ENCODE measurements at regions not wholly inside any gene's neighbourhood (a gene's known extent, or its start where the extent isn't known, plus 50 kb on each side); places are given as distances from the start of the nearest gene placed in this dataset.

DNA sequence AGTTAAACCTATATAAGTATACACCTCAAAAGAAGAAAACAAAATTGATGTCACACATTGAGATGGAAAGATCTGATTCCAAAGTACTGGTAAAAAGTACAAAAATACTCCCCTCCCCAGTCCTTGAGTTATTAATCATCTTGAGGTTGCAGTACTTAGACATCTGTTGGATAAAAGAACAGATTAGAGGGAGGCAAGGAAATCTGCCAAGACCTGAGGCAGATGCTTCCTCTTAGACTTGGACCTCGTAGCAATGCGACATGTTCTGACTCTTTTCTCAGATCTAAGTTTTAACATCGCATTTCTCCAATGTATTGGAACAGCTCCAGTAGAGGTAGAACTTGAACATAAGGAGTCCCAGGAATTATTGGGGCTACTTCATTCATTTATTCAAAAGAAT is 187.9 kb upstream of the GRIN2B start:
- TF ChIP-seq POLR2AphosphoS5 (IDR thresholded peaks at IDR 0.05; ENCODE audit: borderline replicate concordance, low read depth, low read length) (no peak), FOXP2 (optimal IDR thresholded peaks at IDR 0.05; ENCODE audit: control extremely low read depth, extremely low read length, insufficient read depth) (no peak)
